Type B pancreatic cell (in vitro differentiated cells): ENCODE measurements at regions not wholly inside any gene's neighbourhood (a gene's known extent, or its start where the extent isn't known, plus 50 kb on each side); places are given as distances from the start of the nearest gene placed in this dataset.
A peak's percentile ranks its signal among the peaks of the same experiment; 100 is the strongest.

Experiments
- DNase-seq: peaks from one replicate; pipeline ENCODE4 v3.0.0; 2021; ENCODE audit warnings: mixed read lengths; ENCODE audit not compliant: unreplicated experiment; ENCODE audit errors: extremely low spot score
- H3K27ac Mint-ChIP-seq: 2 replicates; pipeline ENCODE4 v1.8.0; 2021; ENCODE audit warnings: mild to moderate bottlenecking, mixed read lengths
- H3K27me3 Mint-ChIP-seq: 2 replicates; pipeline ENCODE4 v1.8.0; 2021; ENCODE audit warnings: mixed read lengths
- H3K36me3 Mint-ChIP-seq: 2 replicates; pipeline ENCODE4 v1.8.0; 2021; ENCODE audit warnings: mixed read lengths
- H3K4me1 Mint-ChIP-seq: one replicate; pipeline ENCODE4 v1.8.0; 2021; ENCODE audit warnings: mixed read lengths; ENCODE audit not compliant: unreplicated experiment
- H3K4me3 Mint-ChIP-seq: 2 replicates; pipeline ENCODE4 v1.8.0; 2021; ENCODE audit warnings: mild to moderate bottlenecking, mixed read lengths
- H3K9me3 Mint-ChIP-seq: 2 replicates; pipeline ENCODE4 v1.8.0; 2021; ENCODE audit warnings: mixed read lengths
- CTCF ChIP-seq: fragments of 200-600 bp; sonication (generic); conservative IDR thresholded peaks from 2 replicates; pipeline ENCODE4 v1.5.0; 2021; ENCODE audit warnings: antibody characterized with exemption, mild to moderate bottlenecking

DNA sequence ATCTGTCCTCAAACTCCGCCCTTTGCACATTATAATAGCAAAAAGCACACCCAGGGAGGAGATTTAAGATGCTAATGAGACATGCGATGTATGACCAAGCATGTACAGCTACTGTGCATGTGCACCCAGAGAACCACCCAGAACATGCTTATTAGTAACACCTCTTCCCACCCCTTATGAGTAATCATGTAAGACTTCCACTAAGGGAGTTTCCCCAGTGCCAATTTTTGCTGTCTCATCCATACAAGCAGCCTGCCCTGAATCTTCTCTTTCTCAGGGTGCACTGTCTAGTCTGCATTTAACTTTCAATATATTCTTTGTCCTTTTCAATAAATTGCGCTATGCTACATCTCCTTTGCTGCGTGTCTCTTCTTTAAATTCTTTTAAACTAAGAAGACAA lies 830.0 kb upstream of the NOVA1 start:
- Mint-ChIP-seq H3K27ac (peak overlapping the region; percentile 76), H3K9me3 (no peaks in the 10 kb centered on the region), H3K27me3 (no peaks in the 10 kb centered on the region), H3K4me3 (no peak overlapping the region), H3K36me3 (no peaks in the 10 kb centered on the region), H3K4me1 (peaks cover 8% of the 10 kb centered on the region)
- TF ChIP-seq CTCF: no peak
- DNase-seq: no peak

DNA sequence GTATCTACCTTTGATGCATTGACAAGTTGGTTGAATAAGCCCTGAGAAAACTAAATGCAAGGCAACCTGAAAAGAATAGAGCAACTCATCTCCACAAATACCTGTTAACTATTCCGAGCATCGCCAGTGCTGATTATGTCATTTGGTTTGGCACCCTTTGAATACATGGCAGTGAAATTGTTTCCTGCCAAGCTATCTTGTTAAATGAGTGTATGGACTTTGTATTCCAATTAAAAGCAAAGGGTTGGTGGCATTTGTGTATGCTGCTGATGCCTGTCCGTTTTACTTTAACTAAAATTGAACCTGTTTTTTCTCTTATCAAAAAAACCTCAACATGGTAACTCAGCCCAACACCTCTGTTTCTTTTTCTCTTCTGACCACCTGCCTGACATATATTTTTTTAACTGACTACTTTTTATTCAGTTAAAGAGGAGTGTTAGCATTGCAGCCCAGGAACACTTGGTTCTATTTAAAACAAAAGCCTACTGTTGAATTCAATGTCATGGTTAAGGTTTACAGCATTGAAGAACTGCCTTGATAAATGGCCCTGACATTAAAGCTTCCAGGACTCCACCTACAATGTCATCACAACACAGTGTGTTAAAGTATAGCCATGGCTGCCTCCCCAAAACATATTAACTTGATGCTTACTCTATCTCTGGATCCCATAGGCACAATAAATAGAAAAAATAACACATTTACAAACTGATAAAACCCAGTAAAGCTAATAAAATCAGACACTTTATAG lies 838.3 kb upstream of the NOVA1 start:
- Mint-ChIP-seq H3K36me3 (no peaks in the 10 kb centered on the region), H3K4me3 (no peak overlapping the region), H3K27ac (no peak overlapping the region), H3K27me3 (no peaks in the 10 kb centered on the region), H3K4me1 (no peaks in the 10 kb centered on the region), H3K9me3 (peaks cover 4% of the 10 kb centered on the region)
- TF ChIP-seq CTCF: no peak
- DNase-seq: no peak

- Mint-ChIP-seq H3K4me1 (no peaks in the 10 kb centered on the region), H3K27ac (no peak overlapping the region), H3K4me3 (no peak overlapping the region), H3K27me3 (no peaks in the 10 kb centered on the region), H3K9me3 (no peaks in the 10 kb centered on the region), H3K36me3 (no peaks in the 10 kb centered on the region)
- no peak for DNase-seq
- no peak for TF ChIP-seq CTCF
These were observed 886.8 kb upstream of the NOVA1 start for GRCh38 chr14:27484633-27485032.

DNA sequence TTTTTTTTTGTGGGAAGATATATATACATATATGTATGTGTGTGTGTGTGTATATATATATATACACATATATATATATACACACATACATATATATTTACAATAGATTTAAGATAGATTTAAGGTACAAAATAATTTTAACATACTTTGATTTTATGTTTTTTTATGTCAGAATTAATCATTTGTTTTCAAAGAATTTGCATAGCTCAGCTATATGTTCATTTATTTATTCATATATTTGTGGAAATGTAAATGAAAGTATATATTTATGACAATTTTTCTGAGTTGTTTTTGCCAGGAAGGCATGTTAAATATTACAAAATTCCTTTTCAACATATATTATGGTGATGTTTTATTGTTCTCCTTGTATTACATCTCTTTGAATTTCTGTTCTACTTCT lies 887.4 kb upstream of the NOVA1 start:
- TF ChIP-seq CTCF: no peak
- no peaks in the 10 kb centered on the region for H3K9me3 Mint-ChIP-seq
- no peak for DNase-seq
- H3K27me3 Mint-ChIP-seq: no peaks in the 10 kb centered on the region
- no peaks in the 10 kb centered on the region for H3K4me1 Mint-ChIP-seq
- no peaks in the 10 kb centered on the region for H3K36me3 Mint-ChIP-seq
- H3K27ac Mint-ChIP-seq: no peak overlapping the region
- no peak overlapping the region for H3K4me3 Mint-ChIP-seq

- Mint-ChIP-seq H3K4me1 (no peaks in the 10 kb centered on the region), H3K9me3 (peaks cover 8% of the 10 kb centered on the region), H3K27ac (no peak overlapping the region), H3K27me3 (no peaks in the 10 kb centered on the region), H3K36me3 (peaks cover 3% of the 10 kb centered on the region), H3K4me3 (no peak overlapping the region)
- no peak for DNase-seq
- TF ChIP-seq CTCF: no peak
These were observed 908.4 kb upstream of the NOVA1 start for GRCh38 chr14:27506272-27506671.
